GM12878 (cell line): ENCODE measurements at regions not wholly inside any gene's neighbourhood (a gene's known extent, or its start where the extent isn't known, plus 50 kb on each side); places are given as distances from the start of the nearest gene placed in this dataset.

ENCODE experiments used
- ATAC-seq: fragments of 200-7000 bp; cut with Tn5 transposase; 3 replicates; pipeline ENCODE4 v1.9.1; 2020; ENCODE audit warnings: mild to moderate bottlenecking, moderate library complexity
- BruUV-seq: library from RNA; stranded (reverse); fragments of 400-500 nt; replicated peaks from 2 replicates; lab custom pipeline; 2021; lab: Mats Ljungman, UMichigan
- CTCF ChIA-PET: fragments of 300-600 bp; sonication (Branson Sonifier 250); formaldehyde crosslinking; extraction: SDS; loops from one replicate; lab custom pipeline; 2021; ENCODE audit warnings: inconsistent platforms; lab: Yijun Ruan, JAX
- POLR2A ChIA-PET: fragments of 350-600 bp; formaldehyde crosslinking; extraction: SDS; loops from one replicate; lab custom pipeline; 2021; ENCODE audit warnings: inconsistent platforms; lab: Charles Lee
- RAD21 ChIA-PET: fragments of 300-600 bp; sonication (Branson Sonifier 250); formaldehyde crosslinking; loops from one replicate; lab custom pipeline; 2023; ENCODE audit warnings: antibody characterized with exemption; ENCODE audit not compliant: unreplicated experiment; lab: Charles Lee
- SMC1A ChIA-PET: fragments of 300-600 bp; sonication (Branson Sonifier 250); formaldehyde crosslinking; loops from one replicate; lab custom pipeline; 2023; ENCODE audit not compliant: unreplicated experiment, uncharacterized antibody; lab: Charles Lee
- DNase-seq: peaks from one replicate; pipeline ENCODE4 v3.0.0-alpha.2; 2011; ENCODE audit warnings: low read depth, low spot score
- FAIRE-seq: peaks from 3 replicates; lab custom pipeline; 2011; peaks lifted over from hg19 to GRCh38; lab: Jason Lieb, UNC
- H2AFZ ChIP-seq: 2 replicates; pipeline ENCODE4 v1.6.0; 2011; ENCODE audit warnings: low read depth, low read length, control low read depth; ENCODE audit not compliant: control insufficient read depth
- H3K27ac ChIP-seq: 2 replicates; pipeline ENCODE4 v1.5.1; 2011; ENCODE audit warnings: control low read depth; ENCODE audit not compliant: control insufficient read depth, insufficient read depth
- H3K27me3 ChIP-seq, 2 experiments: replicated peaks in 1 of 2; 2 replicates each; pipeline versions ENCODE4 v1.6.0 to v1.6.1; 2011; ENCODE audit warnings: low read length in 1 of 2; ENCODE audit not compliant: control insufficient read depth in 2 of 2, insufficient read depth in 2 of 2
- H3K36me3 ChIP-seq, 2 experiments: 2 replicates each; pipeline ENCODE4 v1.5.1; 2011; ENCODE audit warnings: low read length in 1 of 2; ENCODE audit not compliant: control insufficient read depth in 2 of 2, insufficient read depth in 2 of 2
- H3K4me1 ChIP-seq: 2 replicates; pipeline ENCODE4 v1.6.1; 2011; ENCODE audit warnings: mild to moderate bottlenecking, low read length, moderate library complexity, mixed read lengths; ENCODE audit not compliant: control insufficient read depth, insufficient read depth
- H3K4me2 ChIP-seq: 2 replicates; pipeline ENCODE4 v1.6.0; 2011; ENCODE audit warnings: control low read depth; ENCODE audit not compliant: control insufficient read depth, insufficient read depth
- H3K4me3 ChIP-seq: fragments of 200-600 bp; sonication (generic); 2 replicates; pipeline ENCODE4 v1.5.1; 2016
- H3K79me2 ChIP-seq: 2 replicates; pipeline ENCODE4 v1.6.0; 2011; ENCODE audit warnings: low read length; ENCODE audit not compliant: control insufficient read depth, insufficient read depth
- H3K9ac ChIP-seq: 2 replicates; pipeline ENCODE4 v1.8.0; 2011; ENCODE audit warnings: low read length, control low read depth, mixed read lengths; ENCODE audit not compliant: control insufficient read depth, insufficient read depth
- H3K9me3 ChIP-seq: replicated peaks from 3 replicates; pipeline ENCODE4 v1.5.1; 2011; ENCODE audit warnings: mild to moderate bottlenecking, low read length; ENCODE audit not compliant: control insufficient read depth, insufficient read depth
- H4K20me1 ChIP-seq: 2 replicates; pipeline ENCODE4 v1.6.0; 2011; ENCODE audit not compliant: control insufficient read depth, insufficient read depth
- ATF3 ChIP-seq: IDR thresholded peaks from 2 replicates; pipeline ENCODE4 v1.6.1; 2011; ENCODE audit warnings: low read depth, mild to moderate bottlenecking, low read length, moderate library complexity, borderline replicate concordance; ENCODE audit errors: extremely low read depth
- BCLAF1 ChIP-seq: fragments of 450-650 bp; IDR thresholded peaks from 2 replicates; pipeline ENCODE4 v1.6.1; 2017; ENCODE audit warnings: antibody characterized with exemption, mild to moderate bottlenecking, moderate library complexity
- BRCA1 ChIP-seq: IDR thresholded peaks from 2 replicates; pipeline ENCODE4 v1.6.1; 2011; ENCODE audit warnings: low read depth, low read length, improper control_type of control experiment
- EGR1 ChIP-seq, 2 experiments: IDR thresholded peaks; 1 replicate in 1 of 2; 2 replicates in 1 of 2; pipeline ENCODE4 v1.6.1; 2011 to 2012; ENCODE audit warnings: low read depth in 2 of 2, low read length in 2 of 2, borderline replicate concordance in 1 of 2, mild to moderate bottlenecking in 1 of 2, moderate library complexity in 1 of 2
- HCFC1 ChIP-seq: fragments of 150-350 bp; IDR thresholded peaks from 2 replicates; pipeline ENCODE4 v1.6.1; 2014; ENCODE audit warnings: low read length
- HDGF ChIP-seq: fragments of 450-650 bp; IDR thresholded peaks from 2 replicates; pipeline ENCODE4 v1.6.1; 2016; ENCODE audit warnings: antibody characterized with exemption
- MYB ChIP-seq: fragments of 150-350 bp; IDR thresholded peaks from 2 replicates; pipeline ENCODE4 v1.6.1; 2014; ENCODE audit warnings: mild to moderate bottlenecking, low read depth, low read length, borderline replicate concordance
- NRF1 ChIP-seq: conservative IDR thresholded peaks from 2 replicates; pipeline ENCODE4 v1.6.1; 2011; ENCODE audit warnings: mild to moderate bottlenecking, low read depth, low read length, improper control_type of control experiment
- RCOR1 ChIP-seq: conservative IDR thresholded peaks from 2 replicates; pipeline ENCODE4 v1.6.1; 2012; ENCODE audit warnings: low read depth, low read length, improper control_type of control experiment
- SPI1 ChIP-seq: IDR thresholded peaks from 2 replicates; pipeline ENCODE4 v1.6.1; 2011; ENCODE audit warnings: low read depth, mild to moderate bottlenecking, low read length, moderate library complexity, borderline replicate concordance; ENCODE audit not compliant: insufficient read depth
- SREBF2 ChIP-seq: IDR thresholded peaks from 2 replicates; pipeline ENCODE4 v1.6.1; 2012; ENCODE audit warnings: mild to moderate bottlenecking, low read length
- TAF1 ChIP-seq: IDR thresholded peaks from 2 replicates; pipeline ENCODE4 v1.6.1; 2011; ENCODE audit warnings: mild to moderate bottlenecking, low read depth, low read length, borderline replicate concordance
- TCF7 ChIP-seq: IDR thresholded peaks from 2 replicates; pipeline ENCODE4 v1.6.1; 2014; ENCODE audit warnings: antibody characterized with exemption, borderline replicate concordance
- ZBTB40 ChIP-seq: fragments of 450-650 bp; IDR thresholded peaks from 2 replicates; pipeline ENCODE4 v1.6.1; 2016; ENCODE audit warnings: mild to moderate bottlenecking, moderate library complexity, borderline replicate concordance
- ZNF384 ChIP-seq: IDR thresholded peaks from 2 replicates; pipeline ENCODE4 v1.6.1; 2012; ENCODE audit warnings: low read depth, mild to moderate bottlenecking, low read length, improper control_type of control experiment, borderline replicate concordance
- WGBS: methylation state at CpG from one replicate; pipeline ENCODE4 v1.1.6; 2016; ENCODE audit warnings: low lambda C conversion rate; ENCODE audit not compliant: insufficient replicate concordance, insufficient coverage; ENCODE audit errors: missing lambda C conversion rate; 5-methylcytosine and 5-hydroxymethylcytosine counted together
- in situ Hi-C: fragments of 300-500 bp; cut with MboI; formaldehyde crosslinking; loops from 9 replicates; pipeline ENCODE4 v1.14.3; 2018; ENCODE audit warnings: mixed read lengths
- intact Hi-C: fragments of 100-400 bp; cut with micrococcal nuclease; formaldehyde crosslinking; loops from one replicate; pipeline ENCODE4 v1.14.2; 2022; ENCODE audit not compliant: unreplicated experiment

GRCh38 chr14:71273366-71273765 is 366.1 kb downstream of the PCNX1 start:
- Histone ChIP-seq H3K79me2 (no peaks in the 10 kb centered on the region), H3K9me3 (peaks cover 5% of the 10 kb centered on the region; the same call in 2 of the 3 replicates), H2AFZ (no peak overlapping the region), H3K4me3 (no peak overlapping the region), H3K36me3 (no peaks in the 10 kb centered on the region), H3K4me1 (no peaks in the 10 kb centered on the region), H4K20me1 (no peaks in the 10 kb centered on the region), H3K4me2 (no peak overlapping the region), H3K27me3 (no peaks in the 10 kb centered on the region), H3K27ac (no peak overlapping the region), H3K9ac (no peak overlapping the region)
- intact Hi-C loops: no loop called here
- FAIRE-seq (no peak), DNase-seq (no peak), ATAC-seq (no peak)
- in situ Hi-C loops: no loop called here
- 50% methylated on average over 2 of the region's 2 CpGs for WGBS
- ChIA-PET SMC1A (no interaction called here), POLR2A (no interaction called here), RAD21 (no interaction called here), CTCF (no interaction called here)
- no peak for TF ChIP-seq SREBF2
- no peak for TF ChIP-seq HDGF
- TF ChIP-seq MYB: no peak
- TF ChIP-seq TCF7: no peak
- no peak for TF ChIP-seq ATF3
- TF ChIP-seq SPI1: no peak
- TF ChIP-seq TAF1: no peak
- TF ChIP-seq NRF1: no peak
- TF ChIP-seq BRCA1: no peak
- TF ChIP-seq BCLAF1: no peak
- TF ChIP-seq ZNF384: no peak
- no peak for TF ChIP-seq EGR1 (IDR thresholded peaks at IDR 0.05; ENCODE audit: borderline replicate concordance in 1 of 2, low read depth in 2 of 2, low read length in 2 of 2)
- TF ChIP-seq HCFC1: no peak
- TF ChIP-seq ZBTB40: no peak
- TF ChIP-seq RCOR1: no peak
- no TSS peak for BruUV-seq
